ENCODE measurements at regions not wholly inside any gene's neighbourhood (a gene's known extent, or its start where the extent isn't known, plus 50 kb on each side); places are given as distances from the start of the nearest gene placed in this dataset.
"Not testable (repeated sequence)": the region's sequence is repeated elsewhere in the genome, so short reads cannot be mapped to it uniquely, and the experiment has no call there.

GRCh38 chr3:32042867-32043266, 61.3 kb downstream of the ZNF860 start:
- not testable (repeated sequence) for H3K27me3 Mint-ChIP-seq (ENCODE audit: low read depth, poor library complexity); H3K27ac Mint-ChIP-seq; H3K4me3 Mint-ChIP-seq; DNase-seq
- peaks cover 15% of the 10 kb centered on the region for H3K36me3 Mint-ChIP-seq (ENCODE audit: low read depth)
- peaks cover 20% of the 10 kb centered on the region for H3K4me1 Mint-ChIP-seq
- peaks cover 28% of the 10 kb centered on the region for H3K9me3 Mint-ChIP-seq

- Mint-ChIP-seq H3K4me3 (no peak overlapping the region), H3K36me3 (ENCODE audit: low read depth) (peaks cover 15% of the 10 kb centered on the region), H3K4me1 (peaks cover 17% of the 10 kb centered on the region), H3K27ac (peak overlapping the region; percentile 98), H3K9me3 (peaks cover 27% of the 10 kb centered on the region), H3K27me3 (ENCODE audit: low read depth, poor library complexity) (no peaks in the 10 kb centered on the region)
- DNase-seq, result peak; percentile 10
- TF ChIP-seq, protein P1, sequence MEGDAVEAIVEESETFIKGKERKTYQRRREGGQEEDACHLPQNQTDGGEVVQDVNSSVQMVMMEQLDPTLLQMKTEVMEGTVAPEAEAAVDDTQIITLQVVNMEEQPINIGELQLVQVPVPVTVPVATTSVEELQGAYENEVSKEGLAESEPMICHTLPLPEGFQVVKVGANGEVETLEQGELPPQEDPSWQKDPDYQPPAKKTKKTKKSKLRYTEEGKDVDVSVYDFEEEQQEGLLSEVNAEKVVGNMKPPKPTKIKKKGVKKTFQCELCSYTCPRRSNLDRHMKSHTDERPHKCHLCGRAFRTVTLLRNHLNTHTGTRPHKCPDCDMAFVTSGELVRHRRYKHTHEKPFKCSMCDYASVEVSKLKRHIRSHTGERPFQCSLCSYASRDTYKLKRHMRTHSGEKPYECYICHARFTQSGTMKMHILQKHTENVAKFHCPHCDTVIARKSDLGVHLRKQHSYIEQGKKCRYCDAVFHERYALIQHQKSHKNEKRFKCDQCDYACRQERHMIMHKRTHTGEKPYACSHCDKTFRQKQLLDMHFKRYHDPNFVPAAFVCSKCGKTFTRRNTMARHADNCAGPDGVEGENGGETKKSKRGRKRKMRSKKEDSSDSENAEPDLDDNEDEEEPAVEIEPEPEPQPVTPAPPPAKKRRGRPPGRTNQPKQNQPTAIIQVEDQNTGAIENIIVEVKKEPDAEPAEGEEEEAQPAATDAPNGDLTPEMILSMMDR (IDR thresholded peaks at IDR 0.05), result no peak
These were observed 61.1 kb upstream of the GPD1L start for GRCh38 chr3:32045091-32045915.

DNA sequence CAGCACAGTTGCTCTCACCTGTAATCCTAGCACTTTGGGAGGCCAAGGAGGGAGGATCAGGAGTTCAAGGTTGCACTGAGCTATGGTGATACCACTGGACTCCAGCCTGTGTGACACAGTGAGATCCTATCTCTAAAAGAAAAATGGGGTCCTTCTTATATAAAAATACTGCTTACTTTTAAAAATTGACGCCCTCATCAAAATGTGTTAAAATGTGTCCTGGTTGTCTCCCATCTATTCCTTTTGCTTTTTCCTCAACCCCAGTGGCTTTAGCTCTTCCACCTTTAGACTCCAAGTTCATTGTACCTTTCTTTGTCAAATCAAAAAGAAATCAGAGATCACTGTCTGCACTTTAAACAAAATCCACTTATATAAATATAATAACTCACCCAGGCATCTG, 60.3 kb upstream of the GPD1L start:
- H3K27ac Mint-ChIP-seq, result peak overlapping the region; percentile 98
- DNase-seq, result no peak

GRCh38 chr3:32048487-32049182, 57.8 kb upstream of the GPD1L start:
- Mint-ChIP-seq H3K4me1 (peaks cover 17% of the 10 kb centered on the region), H3K9me3 (peaks cover 3% of the 10 kb centered on the region), H3K27me3 (ENCODE audit: low read depth, poor library complexity) (no peaks in the 10 kb centered on the region), H3K4me3 (no peak overlapping the region), H3K36me3 (ENCODE audit: low read depth) (peaks cover under 1% of the 10 kb centered on the region), H3K27ac (no peak overlapping the region)
- DNase-seq, result no peak
- TF ChIP-seq, protein P1 (IDR thresholded peaks at IDR 0.05), result no peak

More for the DNA sequence above, 60.3 kb upstream of the GPD1L start:
- peaks cover 17% of the 10 kb centered on the region for H3K4me1 Mint-ChIP-seq
- TF ChIP-seq, protein P1 (IDR thresholded peaks at IDR 0.05), result no peak
- H3K9me3 Mint-ChIP-seq, result peaks cover 24% of the 10 kb centered on the region
- H3K36me3 Mint-ChIP-seq (ENCODE audit: low read depth), result peaks cover 15% of the 10 kb centered on the region
- no peaks in the 10 kb centered on the region for H3K27me3 Mint-ChIP-seq (ENCODE audit: low read depth, poor library complexity)
- H3K4me3 Mint-ChIP-seq, result no peak overlapping the region

DNA sequence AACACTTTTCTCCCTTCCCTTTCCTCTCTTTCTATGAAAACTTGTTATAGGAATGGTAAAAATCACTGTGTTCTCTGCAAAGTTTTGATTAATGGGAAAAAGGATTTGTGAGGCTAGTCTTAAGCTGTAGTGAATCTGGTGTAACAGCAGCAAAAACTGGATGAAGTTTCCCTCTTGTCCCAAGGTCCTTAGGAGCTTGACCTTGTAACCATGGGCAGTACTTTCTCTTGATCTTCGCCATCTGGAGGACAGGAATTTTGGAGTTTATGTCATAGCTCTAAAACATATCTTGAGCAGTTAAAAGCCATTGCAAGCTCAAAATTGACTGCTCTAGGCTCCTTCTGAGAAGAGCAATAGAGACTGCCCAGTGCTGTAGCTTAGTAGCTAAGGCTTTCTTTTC, 56.5 kb upstream of the GPD1L start:
- Mint-ChIP-seq H3K27ac (no peak overlapping the region), H3K9me3 (peaks cover 7% of the 10 kb centered on the region), H3K27me3 (ENCODE audit: low read depth, poor library complexity) (no peaks in the 10 kb centered on the region), H3K4me1 (peaks cover 16% of the 10 kb centered on the region), H3K36me3 (ENCODE audit: low read depth) (no peaks in the 10 kb centered on the region), H3K4me3 (no peak overlapping the region)
- no peak for DNase-seq
- TF ChIP-seq, protein P1 (IDR thresholded peaks at IDR 0.05), result no peak

DNA sequence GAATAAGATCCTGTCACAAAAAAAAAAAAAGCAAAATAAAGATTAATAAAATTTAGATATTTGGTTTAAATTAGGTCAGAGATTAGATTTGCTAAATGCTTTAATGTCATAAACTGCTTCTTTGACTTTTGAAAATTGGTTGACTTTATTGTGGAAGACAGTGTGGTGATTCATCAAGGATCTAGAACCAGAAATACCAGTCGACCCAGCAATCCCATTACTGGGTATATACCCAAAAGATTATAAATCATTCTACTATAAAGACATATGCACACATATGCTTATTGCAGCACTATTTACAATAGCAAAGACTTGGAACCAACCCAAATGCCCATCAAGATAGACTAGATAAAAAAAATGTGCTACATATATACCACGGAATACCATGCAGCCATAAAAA, 54.2 kb upstream of the GPD1L start:
- DNase-seq; H3K36me3 Mint-ChIP-seq (ENCODE audit: low read depth); H3K27ac Mint-ChIP-seq; H3K4me3 Mint-ChIP-seq; H3K4me1 Mint-ChIP-seq; H3K27me3 Mint-ChIP-seq (ENCODE audit: low read depth, poor library complexity): not testable (repeated sequence)
- H3K9me3 Mint-ChIP-seq, result peaks cover 14% of the 10 kb centered on the region

GRCh38 chr3:32052851-32053250, 53.6 kb upstream of the GPD1L start:
- H3K9me3 Mint-ChIP-seq, result peaks cover 14% of the 10 kb centered on the region
- DNase-seq; H3K36me3 Mint-ChIP-seq (ENCODE audit: low read depth); H3K27me3 Mint-ChIP-seq (ENCODE audit: low read depth, poor library complexity); H3K4me3 Mint-ChIP-seq; H3K27ac Mint-ChIP-seq; H3K4me1 Mint-ChIP-seq: not testable (repeated sequence)
